ENCODE measurements at regions not wholly inside any gene's neighbourhood (a gene's known extent, or its start where the extent isn't known, plus 50 kb on each side); places are given as distances from the start of the nearest gene placed in this dataset.

- no peak overlapping the region for H3K4me2 ChIP-seq (ENCODE audit: low read length)
- no peak overlapping the region for H2BK5ac ChIP-seq (ENCODE audit: low read length)
- no peak overlapping the region for H3K18ac ChIP-seq (ENCODE audit: low read length)
- no peaks in the 10 kb centered on the region for H3K79me1 ChIP-seq (ENCODE audit: low read length)
- DNase-seq: peak; percentile 1
- no peaks in the 10 kb centered on the region for H3K36me3 ChIP-seq (ENCODE audit: control insufficient read depth, insufficient read depth, low read length)
- H3K23ac ChIP-seq (ENCODE audit: low read length): no peak overlapping the region
- H3K4me1 ChIP-seq (ENCODE audit: control insufficient read depth, low read depth, low read length): no peaks in the 10 kb centered on the region
- no peak overlapping the region for H3K56ac ChIP-seq (ENCODE audit: low read length)
- no CpG with 5 or more reads among the region's 5 CpGs for WGBS (ENCODE audit: extremely low coverage, insufficient coverage, low lambda C conversion rate)
- no peak overlapping the region for H2BK15ac ChIP-seq (replicated peaks; ENCODE audit: low read depth)
- no peak overlapping the region for H3K4ac ChIP-seq (ENCODE audit: low read depth, low read length)
- H3K4me3 ChIP-seq (ENCODE audit: low read length): no peak overlapping the region
- no peak overlapping the region for H2BK120ac ChIP-seq (ENCODE audit: low read depth, low read length)
- no peaks in the 10 kb centered on the region for H3K79me2 ChIP-seq (ENCODE audit: control insufficient read depth, insufficient read depth, low read length)
- H3K9ac ChIP-seq (ENCODE audit: low read length): no peak overlapping the region
- no peak overlapping the region for H3K27ac ChIP-seq (ENCODE audit: low read depth, low read length)
- no peak overlapping the region for H2AK5ac ChIP-seq (ENCODE audit: low read length)
- H4K8ac ChIP-seq (ENCODE audit: low read depth, low read length): no peak overlapping the region
- no peak overlapping the region for H4K5ac ChIP-seq (ENCODE audit: low read length)
- no peaks in the 10 kb centered on the region for H3K27me3 ChIP-seq (ENCODE audit: insufficient read depth, low read length, poor library complexity)
Observed at GRCh38 chr7:13414661-13415107, 574.8 kb downstream of the ETV1 start.

GRCh38 chr7:13416071-13416470 is 573.4 kb downstream of the ETV1 start:
- H3K27ac ChIP-seq (ENCODE audit: low read depth, low read length): no peak overlapping the region
- no peak overlapping the region for H4K5ac ChIP-seq (ENCODE audit: low read length)
- H4K8ac ChIP-seq (ENCODE audit: low read depth, low read length): no peak overlapping the region
- H3K4me2 ChIP-seq (ENCODE audit: low read length): no peak overlapping the region
- no peaks in the 10 kb centered on the region for H3K4me1 ChIP-seq (ENCODE audit: control insufficient read depth, low read depth, low read length)
- H3K36me3 ChIP-seq (ENCODE audit: control insufficient read depth, insufficient read depth, low read length): no peaks in the 10 kb centered on the region
- no peak overlapping the region for H3K23ac ChIP-seq (ENCODE audit: low read length)
- no peaks in the 10 kb centered on the region for H3K27me3 ChIP-seq (ENCODE audit: insufficient read depth, low read length, poor library complexity)
- H2BK15ac ChIP-seq (replicated peaks; ENCODE audit: low read depth): no peak overlapping the region
- H3K4me3 ChIP-seq (ENCODE audit: low read length): no peak overlapping the region
- H3K18ac ChIP-seq (ENCODE audit: low read length): no peak overlapping the region
- no peaks in the 10 kb centered on the region for H3K79me2 ChIP-seq (ENCODE audit: control insufficient read depth, insufficient read depth, low read length)
- no peak overlapping the region for H3K56ac ChIP-seq (ENCODE audit: low read length)
- no CpG with 5 or more reads among the region's 2 CpGs for WGBS (ENCODE audit: extremely low coverage, insufficient coverage, low lambda C conversion rate)
- no peak overlapping the region for H3K4ac ChIP-seq (ENCODE audit: low read depth, low read length)
- no peak for DNase-seq
- no peak overlapping the region for H3K9ac ChIP-seq (ENCODE audit: low read length)
- H2BK5ac ChIP-seq (ENCODE audit: low read length): no peak overlapping the region
- no peak overlapping the region for H2AK5ac ChIP-seq (ENCODE audit: low read length)
- H2BK120ac ChIP-seq (ENCODE audit: low read depth, low read length): no peak overlapping the region
- H3K79me1 ChIP-seq (ENCODE audit: low read length): no peaks in the 10 kb centered on the region

- H3K56ac ChIP-seq (ENCODE audit: low read length): no peak overlapping the region
- no peaks in the 10 kb centered on the region for H3K79me1 ChIP-seq (ENCODE audit: low read length)
- H4K8ac ChIP-seq (ENCODE audit: low read depth, low read length): no peak overlapping the region
- H3K79me2 ChIP-seq (ENCODE audit: control insufficient read depth, insufficient read depth, low read length): no peaks in the 10 kb centered on the region
- H3K4me1 ChIP-seq (ENCODE audit: control insufficient read depth, low read depth, low read length): no peaks in the 10 kb centered on the region
- H3K27ac ChIP-seq (ENCODE audit: low read depth, low read length): no peak overlapping the region
- H3K4me2 ChIP-seq (ENCODE audit: low read length): no peak overlapping the region
- no CpG with 5 or more reads among the region's 1 CpG for WGBS (ENCODE audit: extremely low coverage, insufficient coverage, low lambda C conversion rate)
- H2AK5ac ChIP-seq (ENCODE audit: low read length): no peak overlapping the region
- DNase-seq: no peak
- H3K36me3 ChIP-seq (ENCODE audit: control insufficient read depth, insufficient read depth, low read length): no peaks in the 10 kb centered on the region
- H3K9ac ChIP-seq (ENCODE audit: low read length): no peak overlapping the region
- no peak overlapping the region for H2BK15ac ChIP-seq (replicated peaks; ENCODE audit: low read depth)
- H2BK5ac ChIP-seq (ENCODE audit: low read length): no peak overlapping the region
- no peak overlapping the region for H3K18ac ChIP-seq (ENCODE audit: low read length)
- no peak overlapping the region for H2BK120ac ChIP-seq (ENCODE audit: low read depth, low read length)
- no peak overlapping the region for H3K4me3 ChIP-seq (ENCODE audit: low read length)
- H3K23ac ChIP-seq (ENCODE audit: low read length): no peak overlapping the region
- no peaks in the 10 kb centered on the region for H3K27me3 ChIP-seq (ENCODE audit: insufficient read depth, low read length, poor library complexity)
- H3K4ac ChIP-seq (ENCODE audit: low read depth, low read length): no peak overlapping the region
- H4K5ac ChIP-seq (ENCODE audit: low read length): no peak overlapping the region
Observed at GRCh38 chr7:13416544-13416943, 572.9 kb downstream of the ETV1 start.

GRCh38 chr7:13420726-13421125 is 568.7 kb downstream of the ETV1 start:
- no peak for DNase-seq
- Histone ChIP-seq H3K18ac (ENCODE audit: low read length) (no peak overlapping the region), H3K27ac (ENCODE audit: low read depth, low read length) (no peak overlapping the region), H3K79me2 (ENCODE audit: control insufficient read depth, insufficient read depth, low read length) (no peaks in the 10 kb centered on the region), H3K79me1 (ENCODE audit: low read length) (no peaks in the 10 kb centered on the region), H3K4ac (ENCODE audit: low read depth, low read length) (no peak overlapping the region), H3K23ac (ENCODE audit: low read length) (no peak overlapping the region), H3K36me3 (ENCODE audit: control insufficient read depth, insufficient read depth, low read length) (no peaks in the 10 kb centered on the region), H3K4me3 (ENCODE audit: low read length) (no peak overlapping the region), H4K8ac (ENCODE audit: low read depth, low read length) (no peak overlapping the region), H2BK15ac (replicated peaks; ENCODE audit: low read depth) (no peak overlapping the region), H3K4me2 (ENCODE audit: low read length) (no peak overlapping the region), H2AK5ac (ENCODE audit: low read length) (no peak overlapping the region), H3K4me1 (ENCODE audit: control insufficient read depth, low read depth, low read length) (no peaks in the 10 kb centered on the region), H3K27me3 (ENCODE audit: insufficient read depth, low read length, poor library complexity) (no peaks in the 10 kb centered on the region), H4K5ac (ENCODE audit: low read length) (no peak overlapping the region), H2BK5ac (ENCODE audit: low read length) (no peak overlapping the region), H3K56ac (ENCODE audit: low read length) (no peak overlapping the region), H2BK120ac (ENCODE audit: low read depth, low read length) (no peak overlapping the region), H3K9ac (ENCODE audit: low read length) (no peak overlapping the region)
- 100% methylated on average over 1 of the region's 2 CpGs for WGBS (ENCODE audit: extremely low coverage, insufficient coverage, low lambda C conversion rate)

- Histone ChIP-seq H3K18ac (ENCODE audit: low read length) (no peak overlapping the region), H2BK5ac (ENCODE audit: low read length) (no peak overlapping the region), H3K27ac (ENCODE audit: low read depth, low read length) (no peak overlapping the region), H3K79me1 (ENCODE audit: low read length) (no peaks in the 10 kb centered on the region), H3K9ac (ENCODE audit: low read length) (no peak overlapping the region), H2BK15ac (replicated peaks; ENCODE audit: low read depth) (no peak overlapping the region), H3K4me3 (ENCODE audit: low read length) (no peak overlapping the region), H3K4me1 (ENCODE audit: control insufficient read depth, low read depth, low read length) (no peaks in the 10 kb centered on the region), H3K36me3 (ENCODE audit: control insufficient read depth, insufficient read depth, low read length) (no peaks in the 10 kb centered on the region), H3K4ac (ENCODE audit: low read depth, low read length) (no peak overlapping the region), H3K79me2 (ENCODE audit: control insufficient read depth, insufficient read depth, low read length) (no peaks in the 10 kb centered on the region), H3K23ac (ENCODE audit: low read length) (no peak overlapping the region), H3K27me3 (ENCODE audit: insufficient read depth, low read length, poor library complexity) (no peaks in the 10 kb centered on the region), H2AK5ac (ENCODE audit: low read length) (no peak overlapping the region), H4K5ac (ENCODE audit: low read length) (no peak overlapping the region), H3K56ac (ENCODE audit: low read length) (no peak overlapping the region), H3K4me2 (ENCODE audit: low read length) (no peak overlapping the region), H2BK120ac (ENCODE audit: low read depth, low read length) (no peak overlapping the region), H4K8ac (ENCODE audit: low read depth, low read length) (no peak overlapping the region)
- no CpG with 5 or more reads among the region's 4 CpGs for WGBS (ENCODE audit: extremely low coverage, insufficient coverage, low lambda C conversion rate)
- DNase-seq: peak; percentile 5
Observed at GRCh38 chr7:13421776-13422175, 567.7 kb downstream of the ETV1 start.

GRCh38 chr7:13433946-13434345 is 555.5 kb downstream of the ETV1 start:
- Histone ChIP-seq H2BK5ac (ENCODE audit: low read length) (no peak overlapping the region), H3K27me3 (ENCODE audit: insufficient read depth, low read length, poor library complexity) (no peaks in the 10 kb centered on the region), H3K56ac (ENCODE audit: low read length) (no peak overlapping the region), H3K23ac (ENCODE audit: low read length) (no peak overlapping the region), H3K36me3 (ENCODE audit: control insufficient read depth, insufficient read depth, low read length) (no peaks in the 10 kb centered on the region), H2BK15ac (replicated peaks; ENCODE audit: low read depth) (no peak overlapping the region), H2BK120ac (ENCODE audit: low read depth, low read length) (no peak overlapping the region), H3K4me2 (ENCODE audit: low read length) (no peak overlapping the region), H2AK5ac (ENCODE audit: low read length) (no peak overlapping the region), H3K79me1 (ENCODE audit: low read length) (no peaks in the 10 kb centered on the region), H3K27ac (ENCODE audit: low read depth, low read length) (no peak overlapping the region), H4K8ac (ENCODE audit: low read depth, low read length) (no peak overlapping the region), H4K5ac (ENCODE audit: low read length) (no peak overlapping the region), H3K4ac (ENCODE audit: low read depth, low read length) (no peak overlapping the region), H3K4me3 (ENCODE audit: low read length) (no peak overlapping the region), H3K79me2 (ENCODE audit: control insufficient read depth, insufficient read depth, low read length) (no peaks in the 10 kb centered on the region), H3K4me1 (ENCODE audit: control insufficient read depth, low read depth, low read length) (no peaks in the 10 kb centered on the region), H3K18ac (ENCODE audit: low read length) (no peak overlapping the region), H3K9ac (ENCODE audit: low read length) (no peak overlapping the region)
- no peak for DNase-seq
- no CpG with 5 or more reads among the region's 2 CpGs for WGBS (ENCODE audit: extremely low coverage, insufficient coverage, low lambda C conversion rate)

All from mesendoderm (in vitro differentiated cells).